Ishikawa (cell line): ENCODE measurements at regions not wholly inside any gene's neighbourhood (a gene's known extent, or its start where the extent isn't known, plus 50 kb on each side); places are given as distances from the start of the nearest gene placed in this dataset.

Source experiments
- CEBPB ChIP-seq: IDR thresholded peaks from 2 replicates; pipeline ENCODE4 v1.6.1; 2012
- CREB1 ChIP-seq: IDR thresholded peaks from 2 replicates; pipeline ENCODE4 v1.6.1; 2012; ENCODE audit warnings: low read depth
- EGR1 ChIP-seq: IDR thresholded peaks from 2 replicates; pipeline ENCODE4 v1.6.1; 2012
- EP300 ChIP-seq: IDR thresholded peaks from 2 replicates; pipeline ENCODE4 v1.6.1; 2012; ENCODE audit warnings: borderline replicate concordance
- FOXM1 ChIP-seq: IDR thresholded peaks from 2 replicates; pipeline ENCODE4 v1.6.1; 2012; ENCODE audit warnings: low read depth, borderline replicate concordance
- MAX ChIP-seq: IDR thresholded peaks from 2 replicates; pipeline ENCODE4 v1.6.1; 2012
- NFIC ChIP-seq: IDR thresholded peaks from 2 replicates; pipeline ENCODE4 v1.6.1; 2012
- RAD21 ChIP-seq: IDR thresholded peaks from 2 replicates; pipeline ENCODE4 v1.6.1; 2012; ENCODE audit warnings: low read depth
- REST ChIP-seq: IDR thresholded peaks from 2 replicates; pipeline ENCODE4 v1.6.1; 2012; ENCODE audit warnings: low read depth, mild to moderate bottlenecking
- TAF1 ChIP-seq: IDR thresholded peaks from 2 replicates; pipeline ENCODE4 v1.6.1; 2012; ENCODE audit warnings: low read depth, mild to moderate bottlenecking
- TCF12 ChIP-seq: IDR thresholded peaks from 2 replicates; pipeline ENCODE4 v1.6.1; 2012; ENCODE audit warnings: low read depth
- TEAD4 ChIP-seq: IDR thresholded peaks from 2 replicates; pipeline ENCODE4 v1.6.1; 2012
- USF1 ChIP-seq: IDR thresholded peaks from 2 replicates; pipeline ENCODE4 v1.6.1; 2012
- YY1 ChIP-seq: IDR thresholded peaks from 2 replicates; pipeline ENCODE4 v1.6.1; 2012; ENCODE audit warnings: low read depth
- ZBTB7A ChIP-seq: IDR thresholded peaks from 2 replicates; pipeline ENCODE4 v1.6.1; 2012; ENCODE audit warnings: low read depth

GRCh38 chr1:191368891-191369654 is 789.2 kb upstream of the RGS18 start:
- TF ChIP-seq CREB1 (no peak), MAX (no peak), TCF12 (no peak), CEBPB (no peak), ZBTB7A (no peak)

GRCh38 chr1:191371626-191372025 is 786.6 kb upstream of the RGS18 start:
- no peak for TF ChIP-seq ZBTB7A
- no peak for TF ChIP-seq USF1
- no peak for TF ChIP-seq TEAD4
- no peak for TF ChIP-seq CREB1
- no peak for TF ChIP-seq EP300
- no peak for TF ChIP-seq CEBPB
- no peak for TF ChIP-seq NFIC
- no peak for TF ChIP-seq REST
- no peak for TF ChIP-seq YY1
- no peak for TF ChIP-seq TCF12
- no peak for TF ChIP-seq RAD21

- TF ChIP-seq CEBPB (no peak), ZBTB7A (no peak), MAX (no peak), YY1 (no peak), USF1 (no peak), TAF1 (no peak), TEAD4 (no peak), REST (no peak), FOXM1 (no peak), NFIC (no peak), EGR1 (no peak), RAD21 (no peak), EP300 (no peak), TCF12 (no peak), CREB1 (no peak)
Measured at GRCh38 chr1:191388283-191388682, 770.0 kb upstream of the RGS18 start.

GRCh38 chr1:191396622-191397021 is 761.6 kb upstream of the RGS18 start:
- TF ChIP-seq EP300 (no peak), ZBTB7A (no peak), MAX (no peak), TEAD4 (no peak), FOXM1 (no peak), CREB1 (no peak), EGR1 (no peak), USF1 (no peak), NFIC (no peak), YY1 (no peak), RAD21 (no peak), CEBPB (no peak), TCF12 (no peak), REST (no peak), TAF1 (no peak)
